ENCODE measurements at regions not wholly inside any gene's neighbourhood (a gene's known extent, or its start where the extent isn't known, plus 50 kb on each side); places are given as distances from the start of the nearest gene placed in this dataset.

DNA sequence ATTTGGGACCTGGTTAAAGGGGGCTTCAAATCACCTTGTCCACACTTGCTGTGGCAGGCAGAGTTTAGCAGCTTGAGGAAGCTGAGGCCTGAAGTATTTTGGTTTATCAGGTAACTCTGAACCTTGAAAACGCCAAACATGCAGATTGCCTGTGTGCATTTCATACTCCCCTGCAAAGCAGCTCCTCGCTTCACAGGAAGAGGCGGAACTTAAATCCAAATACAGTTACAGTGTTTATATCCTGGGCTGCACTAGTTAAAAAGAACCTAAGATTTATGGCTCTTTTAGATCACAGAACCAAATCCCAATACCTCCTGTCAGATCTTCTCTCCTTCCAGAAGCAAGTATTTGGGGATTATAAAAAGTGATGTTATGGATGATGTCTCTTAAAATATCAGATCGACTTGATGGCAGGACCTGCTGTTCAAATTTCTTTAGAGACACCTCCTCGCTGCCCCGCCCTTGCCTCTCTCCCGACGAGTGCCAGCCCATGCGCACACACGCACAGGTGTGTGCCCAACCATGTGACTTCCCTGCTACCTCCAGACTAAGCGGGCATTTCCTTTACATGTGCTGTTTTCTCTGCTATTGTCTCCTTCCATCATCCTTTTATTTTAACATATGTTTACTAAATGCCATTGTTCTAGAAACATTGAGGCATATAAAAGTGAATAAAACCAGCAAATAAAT is 224.6 kb upstream of the FOXQ1 start:
- TF ChIP-seq, protein P1, sequence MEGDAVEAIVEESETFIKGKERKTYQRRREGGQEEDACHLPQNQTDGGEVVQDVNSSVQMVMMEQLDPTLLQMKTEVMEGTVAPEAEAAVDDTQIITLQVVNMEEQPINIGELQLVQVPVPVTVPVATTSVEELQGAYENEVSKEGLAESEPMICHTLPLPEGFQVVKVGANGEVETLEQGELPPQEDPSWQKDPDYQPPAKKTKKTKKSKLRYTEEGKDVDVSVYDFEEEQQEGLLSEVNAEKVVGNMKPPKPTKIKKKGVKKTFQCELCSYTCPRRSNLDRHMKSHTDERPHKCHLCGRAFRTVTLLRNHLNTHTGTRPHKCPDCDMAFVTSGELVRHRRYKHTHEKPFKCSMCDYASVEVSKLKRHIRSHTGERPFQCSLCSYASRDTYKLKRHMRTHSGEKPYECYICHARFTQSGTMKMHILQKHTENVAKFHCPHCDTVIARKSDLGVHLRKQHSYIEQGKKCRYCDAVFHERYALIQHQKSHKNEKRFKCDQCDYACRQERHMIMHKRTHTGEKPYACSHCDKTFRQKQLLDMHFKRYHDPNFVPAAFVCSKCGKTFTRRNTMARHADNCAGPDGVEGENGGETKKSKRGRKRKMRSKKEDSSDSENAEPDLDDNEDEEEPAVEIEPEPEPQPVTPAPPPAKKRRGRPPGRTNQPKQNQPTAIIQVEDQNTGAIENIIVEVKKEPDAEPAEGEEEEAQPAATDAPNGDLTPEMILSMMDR (IDR thresholded peaks at IDR 0.05) = no peak
- TF ChIP-seq POLR2A (IDR thresholded peaks at IDR 0.05) = no peak

All from esophagus squamous epithelium (tissue), 4 donors.